HG03103 (cell line): ENCODE measurements at regions not wholly inside any gene's neighbourhood (a gene's known extent, or its start where the extent isn't known, plus 50 kb on each side); places are given as distances from the start of the nearest gene placed in this dataset.

Experiments
- ATAC-seq: cut with Tn5 transposase; IDR thresholded peaks from one replicate; pipeline ENCODE4 v1.9.1; 2021; ENCODE audit warnings: low read depth; ENCODE audit not compliant: unreplicated experiment

GRCh38 chr6:54629131-54629530, 217.4 kb upstream of the FAM83B start:
- no peak for ATAC-seq

DNA sequence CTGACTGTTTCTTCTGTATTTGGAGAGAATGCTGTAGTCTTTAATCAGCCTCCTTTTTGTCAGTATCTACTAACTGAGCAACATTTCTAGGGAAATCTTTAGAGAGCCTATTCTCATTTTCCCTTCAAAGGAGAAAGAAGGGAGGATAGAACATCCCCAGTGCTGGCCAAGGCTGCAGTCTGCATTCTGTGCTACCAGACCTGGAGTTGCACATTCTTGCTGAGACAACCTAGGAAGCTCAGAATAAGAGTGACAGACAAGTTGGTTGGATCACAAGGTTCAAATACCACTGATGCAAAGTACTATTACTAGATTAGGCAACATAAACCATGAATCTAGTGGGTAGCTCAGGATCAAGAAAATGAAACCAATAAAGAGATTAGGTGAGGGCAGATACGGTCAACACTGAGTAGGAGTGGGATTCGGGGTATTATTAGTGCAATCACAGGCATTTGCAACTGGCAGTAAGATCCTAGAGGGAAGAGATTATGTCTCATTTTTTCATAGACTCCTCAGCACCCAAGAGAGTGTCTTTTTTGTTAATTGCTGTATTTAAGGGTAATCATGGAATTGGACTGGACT, 213.5 kb upstream of the FAM83B start:
- no peak for ATAC-seq

- ATAC-seq = no peak
Measured at GRCh38 chr6:54633601-54634000, 213.0 kb upstream of the FAM83B start.

- no peak for ATAC-seq
Measured at GRCh38 chr6:54640911-54641310, 205.7 kb upstream of the FAM83B start.

DNA sequence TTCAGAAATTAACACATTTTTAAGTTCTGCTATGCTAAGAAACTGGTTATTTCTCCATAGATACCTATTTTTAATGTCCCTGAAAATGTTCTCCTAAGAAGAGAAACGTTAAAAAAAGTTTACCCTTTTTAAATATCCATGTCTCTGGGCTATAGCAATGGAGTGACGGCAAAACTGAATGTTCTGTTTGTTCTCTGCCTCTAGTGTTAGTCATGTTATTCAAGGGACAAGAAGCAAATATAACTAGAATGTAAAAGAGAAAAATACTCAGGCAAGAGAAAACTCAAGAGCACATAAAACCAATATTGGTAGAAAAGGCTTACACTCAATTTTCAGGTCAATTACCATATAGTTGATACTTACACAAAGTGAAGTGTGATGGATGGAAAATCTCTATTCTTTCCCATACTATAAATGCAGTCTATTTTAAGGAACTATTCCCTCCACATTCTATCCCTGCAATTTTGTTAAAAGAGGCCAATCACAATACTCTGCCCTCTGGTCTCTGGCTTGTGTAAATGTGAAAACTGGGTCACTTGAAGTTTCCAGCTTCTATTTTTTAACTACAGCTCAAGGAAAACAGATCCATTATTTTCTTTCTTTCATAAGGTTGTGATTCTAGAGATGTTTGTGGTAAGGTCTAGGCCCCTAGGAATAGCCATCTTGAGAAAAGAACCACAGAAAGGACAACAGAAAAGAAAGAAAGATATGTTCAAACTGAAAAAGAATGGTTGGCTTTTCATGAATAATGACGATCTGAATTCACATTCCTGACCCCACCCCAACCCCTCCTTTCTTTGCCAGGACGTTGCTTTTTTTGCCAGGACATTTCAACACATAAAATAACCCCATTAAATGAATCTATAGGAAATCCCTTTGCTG, 200.3 kb upstream of the FAM83B start:
- ATAC-seq = no peak

- no peak for ATAC-seq
Measured at GRCh38 chr6:54646951-54647664, 199.5 kb upstream of the FAM83B start.

DNA sequence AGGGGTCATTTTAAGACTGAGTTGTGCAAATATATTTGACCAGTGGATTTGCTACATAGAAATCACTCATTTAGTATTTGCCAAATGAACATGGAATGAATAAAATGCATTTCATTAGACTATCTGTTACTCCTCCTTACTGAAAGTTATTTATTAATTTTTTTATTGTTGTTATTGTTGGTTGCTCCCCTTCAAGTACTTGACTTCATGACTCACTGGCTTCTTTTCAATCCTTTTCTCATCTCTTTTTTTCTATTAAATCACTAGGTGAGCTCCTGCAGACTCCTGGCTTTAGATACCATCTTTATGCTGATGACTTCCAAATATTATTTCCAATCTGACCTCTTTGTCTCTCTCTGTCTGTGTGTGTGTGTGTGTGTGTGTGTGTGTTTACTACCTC, 192.2 kb upstream of the FAM83B start:
- ATAC-seq = no peak

- no peak for ATAC-seq
Measured at GRCh38 chr6:54655162-54655561, 191.4 kb upstream of the FAM83B start.

DNA sequence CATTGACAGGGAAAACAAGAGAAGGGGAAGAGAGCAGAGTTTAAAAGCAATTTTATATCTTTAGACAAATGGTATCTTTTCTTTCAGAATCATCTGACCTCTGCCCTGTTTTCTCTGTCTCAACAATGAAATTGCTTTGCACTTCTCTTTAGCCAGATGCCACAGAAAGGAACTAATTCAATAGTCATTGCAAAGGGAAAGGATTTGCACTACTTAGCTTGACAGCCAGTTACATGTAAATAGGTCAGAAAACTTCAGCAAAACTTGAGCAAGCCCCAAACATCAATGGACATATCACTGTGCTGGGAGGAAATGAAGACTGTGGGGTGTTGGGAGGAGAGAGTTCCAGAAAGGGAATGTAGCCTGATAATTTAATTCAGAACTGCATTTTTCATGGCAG, 181.3 kb upstream of the FAM83B start:
- no peak for ATAC-seq

DNA sequence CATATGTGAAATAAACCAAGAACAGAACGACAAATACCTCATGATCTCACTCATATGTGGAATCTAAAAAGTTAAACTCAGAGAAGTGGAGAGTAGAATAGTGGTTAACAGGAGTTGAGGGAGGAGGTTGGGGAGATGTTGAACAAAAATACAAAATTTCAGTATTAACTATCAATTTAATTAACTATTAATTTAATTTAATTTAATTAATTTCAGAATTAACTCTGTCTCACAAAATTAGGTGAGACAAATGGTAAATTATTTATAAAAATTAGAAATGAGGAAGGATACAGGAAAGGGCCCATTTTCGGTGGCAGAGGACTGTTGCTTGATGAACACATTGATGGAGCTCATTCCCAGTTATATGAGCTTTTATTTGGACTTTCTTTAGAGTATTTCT, 166.0 kb upstream of the FAM83B start:
- no peak for ATAC-seq

GRCh38 chr6:54681267-54681666, 165.3 kb upstream of the FAM83B start:
- no peak for ATAC-seq

DNA sequence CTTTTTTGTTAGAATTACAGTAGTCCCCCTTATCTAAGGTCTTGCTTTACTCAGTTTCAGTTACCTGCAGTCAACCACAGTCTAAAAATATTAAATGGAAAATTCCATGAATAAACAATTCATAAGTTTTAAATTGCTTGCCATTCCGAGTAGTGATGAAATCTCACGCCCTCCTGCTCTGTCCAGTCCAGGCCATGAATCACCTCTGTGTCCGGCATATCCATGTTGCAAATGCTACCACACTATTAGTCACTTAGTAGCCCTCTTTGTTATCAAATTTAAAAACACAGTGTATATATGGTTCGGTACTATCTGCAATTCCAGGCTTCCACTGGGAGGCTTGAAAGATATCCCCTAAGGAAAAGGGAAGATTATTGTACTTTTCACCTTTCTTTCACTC, 164.6 kb upstream of the FAM83B start:
- no peak for ATAC-seq

- ATAC-seq = no peak
Measured at GRCh38 chr6:54689620-54690019, 157.0 kb upstream of the FAM83B start.

- no peak for ATAC-seq
Measured at GRCh38 chr6:54690596-54690995, 156.0 kb upstream of the FAM83B start.

DNA sequence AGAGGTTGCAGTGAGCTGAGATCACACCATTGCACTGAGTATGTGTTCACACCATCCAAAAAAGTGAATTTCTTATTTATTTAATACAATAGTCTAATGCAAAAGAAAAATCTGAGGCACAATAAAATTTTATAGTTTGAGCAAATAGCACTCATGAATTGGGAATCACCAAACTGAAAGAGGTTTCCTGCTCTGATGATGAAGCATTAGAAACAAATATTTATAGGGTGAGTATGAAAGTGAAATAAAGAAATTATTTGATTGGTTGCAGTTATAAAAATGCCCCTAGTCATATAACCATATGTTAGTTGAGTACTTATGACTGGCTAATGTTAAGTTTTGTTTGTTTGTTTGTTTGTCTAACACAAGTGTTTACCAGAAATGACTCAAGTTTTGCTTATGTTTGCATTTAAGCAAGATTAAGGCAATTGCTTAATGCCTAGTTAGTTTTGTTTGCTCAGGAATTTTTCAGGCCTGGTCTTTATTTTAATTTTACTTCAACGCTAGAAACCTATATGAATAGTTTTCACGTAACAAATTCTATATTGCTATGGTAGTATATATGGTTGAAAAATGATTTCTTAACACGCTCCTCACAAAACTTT, 151.5 kb upstream of the FAM83B start:
- no peak for ATAC-seq

DNA sequence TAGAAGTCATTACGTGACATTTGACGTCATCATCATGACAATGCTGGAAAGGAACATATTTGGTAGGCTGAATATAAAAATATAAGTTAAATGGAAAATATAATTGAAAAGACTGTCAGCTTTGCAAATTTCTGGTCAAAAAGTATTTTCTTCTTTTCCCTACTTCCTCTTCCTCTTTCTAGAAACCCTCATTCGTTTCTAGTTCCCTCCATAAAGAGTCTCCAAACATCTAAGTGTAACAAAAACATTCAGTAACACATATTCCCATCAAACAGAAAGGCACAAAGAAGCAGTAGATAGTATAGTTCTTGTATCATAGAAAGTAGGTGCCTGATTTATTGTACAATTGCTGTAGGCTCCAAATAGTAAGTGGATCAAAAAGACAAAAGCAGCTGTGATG, 150.8 kb upstream of the FAM83B start:
- no peak for ATAC-seq

- ATAC-seq = no peak
Measured at GRCh38 chr6:54697424-54697823, 149.1 kb upstream of the FAM83B start.

- ATAC-seq = no peak
Measured at GRCh38 chr6:54698974-54699373, 147.6 kb upstream of the FAM83B start.

GRCh38 chr6:54700158-54700557, 146.4 kb upstream of the FAM83B start:
- ATAC-seq = no peak

DNA sequence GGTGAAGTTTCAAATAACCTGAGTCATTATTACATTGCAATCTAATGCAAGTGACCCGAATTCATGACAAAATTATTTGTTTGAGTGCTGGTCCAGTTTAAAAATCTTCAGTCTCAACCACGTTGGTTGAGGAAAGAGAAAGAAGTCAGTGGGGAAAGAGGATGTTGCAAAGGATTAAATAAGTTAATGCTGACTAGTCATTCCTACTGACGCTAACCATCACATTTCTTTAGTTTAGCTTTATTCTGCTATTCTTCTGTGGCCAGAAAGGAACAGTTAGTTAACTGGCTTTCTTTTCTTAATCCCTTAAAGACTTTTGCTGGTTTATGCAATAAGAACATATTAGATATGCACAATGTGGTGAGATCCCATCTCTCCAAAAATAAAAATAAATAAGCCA, 143.8 kb upstream of the FAM83B start:
- ATAC-seq = no peak

GRCh38 chr6:54706391-54706790, 140.2 kb upstream of the FAM83B start:
- no peak for ATAC-seq
